IMR-90 (cell line): ENCODE measurements at regions not wholly inside any gene's neighbourhood (a gene's known extent, or its start where the extent isn't known, plus 50 kb on each side); places are given as distances from the start of the nearest gene placed in this dataset.

Experiments used
- ATAC-seq: fragments of 200-7000 bp; cut with Tn5 transposase; 2 replicates; pipeline ENCODE4 v1.9.1; 2020; ENCODE audit warnings: low read depth, mild to moderate bottlenecking, moderate library complexity
- BruUV-seq: library from RNA; stranded (reverse); fragments of 400-500 nt; replicated peaks from 2 replicates; lab custom pipeline; 2021; lab: Mats Ljungman, UMichigan
- CTCF ChIA-PET: fragments of 300-600 bp; formaldehyde crosslinking; extraction: SDS; loops from one replicate; lab custom pipeline; 2021; ENCODE audit warnings: antibody characterized with exemption; lab: Yijun Ruan, JAX
- POLR2A ChIA-PET: fragments of 300-600 bp; sonication (Branson Sonifier 250); formaldehyde crosslinking; loops from one replicate; lab custom pipeline; 2022; ENCODE audit warnings: antibody characterized with exemption; ENCODE audit not compliant: unreplicated experiment; lab: Charles Lee
- DNase-seq: peaks from one replicate; pipeline ENCODE4 v3.0.0; 2013
- H2AFZ ChIP-seq: replicated peaks from 2 replicates; pipeline ENCODE3; 2013; ENCODE audit warnings: low read length, mild to moderate bottlenecking; ENCODE audit not compliant: poor library complexity
- H2AK5ac ChIP-seq: 2 replicates; pipeline ENCODE4 v1.6.1; 2013; ENCODE audit warnings: low read depth, low read length, inconsistent platforms
- H2AK9ac ChIP-seq: replicated peaks from 2 replicates; pipeline ENCODE3; 2013; ENCODE audit warnings: mild to moderate bottlenecking, low read depth, low read length, moderate library complexity; ENCODE audit not compliant: poor library complexity
- H2BK120ac ChIP-seq: 2 replicates; pipeline ENCODE4 v1.6.1; 2013; ENCODE audit warnings: low read depth, low read length, inconsistent platforms
- H2BK15ac ChIP-seq: 3 replicates; pipeline ENCODE4 v1.6.1; 2013; ENCODE audit warnings: low read depth, low read length, inconsistent platforms
- H2BK20ac ChIP-seq: 2 replicates; pipeline ENCODE4 v1.6.1; 2013; ENCODE audit warnings: low read depth, mild to moderate bottlenecking, inconsistent platforms, low read length, moderate library complexity
- H2BK5ac ChIP-seq: 2 replicates; pipeline ENCODE4 v1.6.1; 2013; ENCODE audit warnings: mild to moderate bottlenecking, low read depth, low read length, inconsistent platforms; ENCODE audit not compliant: poor library complexity, severe bottlenecking
- H3K14ac ChIP-seq: replicated peaks from 2 replicates; pipeline ENCODE4 v1.6.1; 2013; ENCODE audit warnings: low read depth, low read length, inconsistent platforms
- H3K18ac ChIP-seq: 2 replicates; pipeline ENCODE4 v1.6.1; 2013; ENCODE audit warnings: low read depth, low read length, control low read depth
- H3K23ac ChIP-seq: 2 replicates; pipeline ENCODE4 v1.6.1; 2013; ENCODE audit warnings: low read depth, low read length, inconsistent platforms
- H3K27ac ChIP-seq: 2 replicates; pipeline ENCODE4 v1.5.1; 2013; ENCODE audit warnings: mild to moderate bottlenecking, control low read depth, low read length; ENCODE audit not compliant: insufficient read depth
- H3K27me3 ChIP-seq: 2 replicates; pipeline ENCODE4 v1.6.1; 2013; ENCODE audit warnings: low read length; ENCODE audit not compliant: control insufficient read depth, insufficient read depth
- H3K36me3 ChIP-seq: 2 replicates; pipeline ENCODE4 v1.6.1; 2013; ENCODE audit warnings: low read length, mixed read lengths; ENCODE audit not compliant: control insufficient read depth, insufficient read depth
- H3K4ac ChIP-seq: 2 replicates; pipeline ENCODE4 v1.6.1; 2013; ENCODE audit warnings: low read depth, low read length, inconsistent platforms
- H3K4me1 ChIP-seq: 2 replicates; pipeline ENCODE4 v1.6.1; 2013; ENCODE audit warnings: low read length, mixed read lengths; ENCODE audit not compliant: control insufficient read depth, insufficient read depth
- H3K4me2 ChIP-seq: 2 replicates; pipeline ENCODE4 v1.6.1; 2013; ENCODE audit warnings: low read depth, mild to moderate bottlenecking, control low read depth, low read length, moderate library complexity
- H3K4me3 ChIP-seq: 2 replicates; pipeline ENCODE4 v1.5.1; 2013; ENCODE audit warnings: low read depth, mild to moderate bottlenecking, control low read depth, low read length, moderate library complexity; ENCODE audit not compliant: insufficient read depth
- H3K56ac ChIP-seq: 2 replicates; pipeline ENCODE4 v1.6.1; 2013; ENCODE audit warnings: low read length, inconsistent platforms; ENCODE audit not compliant: insufficient read depth; ENCODE audit errors: extremely low read depth
- H3K79me1 ChIP-seq, 2 experiments: 2 replicates each; pipeline ENCODE4 v1.6.1; 2013; ENCODE audit warnings: low read length in 2 of 2, inconsistent platforms in 1 of 2, low read depth in 1 of 2
- H3K9ac ChIP-seq: 2 replicates; pipeline ENCODE4 v1.6.1; 2013; ENCODE audit warnings: low read depth, low read length, control low read depth
- H3K9me1 ChIP-seq: 2 replicates; pipeline ENCODE4 v1.6.1; 2013; ENCODE audit warnings: low read length, inconsistent platforms; ENCODE audit not compliant: insufficient read depth
- H3K9me3 ChIP-seq: 2 replicates; pipeline ENCODE4 v1.6.1; 2013; ENCODE audit warnings: low read length; ENCODE audit not compliant: control insufficient read depth, insufficient read depth
- H4K20me1 ChIP-seq: 2 replicates; pipeline ENCODE4 v1.6.1; 2013; ENCODE audit warnings: low read length, inconsistent platforms; ENCODE audit not compliant: insufficient read depth
- H4K5ac ChIP-seq: 2 replicates; pipeline ENCODE4 v1.6.1; 2013; ENCODE audit warnings: mild to moderate bottlenecking, low read depth, low read length, control low read depth
- H4K8ac ChIP-seq, 2 experiments: 2 replicates each; pipeline ENCODE4 v1.6.1; 2013; ENCODE audit warnings: low read depth in 2 of 2, low read length in 2 of 2, control low read depth in 1 of 2, inconsistent platforms in 1 of 2
- H4K91ac ChIP-seq: 2 replicates; pipeline ENCODE4 v1.6.1; 2013; ENCODE audit warnings: low read depth, low read length, inconsistent platforms; ENCODE audit not compliant: insufficient read depth
- BHLHE40 ChIP-seq: fragments of 150-350 bp; IDR thresholded peaks from 2 replicates; pipeline ENCODE4 v1.6.1; 2016; ENCODE audit warnings: mild to moderate bottlenecking, low read depth, low read length
- CHD1 ChIP-seq: IDR thresholded peaks from 2 replicates; pipeline ENCODE4 v1.6.1; 2012; ENCODE audit warnings: low read depth, low read length, improper control_type of control experiment
- FOS ChIP-seq: fragments of 150-350 bp; IDR thresholded peaks from 2 replicates; pipeline ENCODE4 v1.6.1; 2016; ENCODE audit warnings: low read depth, low read length
- MAFK ChIP-seq: IDR thresholded peaks from 2 replicates; pipeline ENCODE4 v1.6.1; 2012; ENCODE audit warnings: low read depth, low read length, improper control_type of control experiment
- MAZ ChIP-seq: IDR thresholded peaks from 2 replicates; pipeline ENCODE4 v1.6.1; 2012; ENCODE audit warnings: low read depth, mild to moderate bottlenecking, low read length, improper control_type of control experiment, moderate library complexity, borderline replicate concordance
- NFE2L2 ChIP-seq: fragments of 150-350 bp; IDR thresholded peaks from 2 replicates; pipeline ENCODE4 v1.6.1; 2016; ENCODE audit warnings: low read depth, mild to moderate bottlenecking, low read length
- POLR2A ChIP-seq: IDR thresholded peaks from 2 replicates; pipeline ENCODE4 v1.6.1; 2012; ENCODE audit warnings: mild to moderate bottlenecking, low read depth, low read length
- RCOR1 ChIP-seq: IDR thresholded peaks from 2 replicates; pipeline ENCODE4 v1.6.1; 2012; ENCODE audit warnings: mild to moderate bottlenecking, low read length, improper control_type of control experiment; ENCODE audit not compliant: insufficient replicate concordance
- RFX5 ChIP-seq: IDR thresholded peaks from 2 replicates; pipeline ENCODE4 v1.8.0; 2012; ENCODE audit warnings: low read depth, mild to moderate bottlenecking, low read length, moderate library complexity
- SMC3 ChIP-seq: fragments of 150-350 bp; IDR thresholded peaks from 2 replicates; pipeline ENCODE4 v1.6.1; 2016; ENCODE audit warnings: low read depth, mild to moderate bottlenecking, antibody characterized with exemption, low read length, moderate library complexity
- WGBS, 2 experiments: methylation state at CpG; one replicate each; pipeline versions ENCODE4 v1.1.5 to v1.1.7; 2013; ENCODE audit warnings: missing lambda C conversion rate in 2 of 2; ENCODE audit not compliant: insufficient read length in 1 of 2; ENCODE audit errors: extremely low coverage in 2 of 2; 5-methylcytosine and 5-hydroxymethylcytosine counted together
- dilution Hi-C: fragments of 300-500 bp; cut with HindIII; formaldehyde crosslinking; loops from one replicate; pipeline ENCODE4 v1.14.3; 2018; ENCODE audit warnings: low sequenced_read_pairs; ENCODE audit not compliant: unreplicated experiment
- in situ Hi-C: fragments of 300-500 bp; cut with MboI; formaldehyde crosslinking; loops from 3 replicates; pipeline ENCODE4 v1.14.3; 2019; ENCODE audit warnings: low sequenced_read_pairs, inconsistent platforms, mixed read lengths
- intact Hi-C: fragments of 100-400 bp; cut with micrococcal nuclease; formaldehyde crosslinking; loops from 2 replicates; pipeline ENCODE4 v1.10.0; 2022
- TF ChIP-seq, protein P1 (sequence below): fragments of 150-350 bp; IDR thresholded peaks from 2 replicates; pipeline ENCODE4 v1.6.1; 2017; ENCODE audit warnings: mild to moderate bottlenecking, antibody characterized with exemption, low read length, low read depth
- TF ChIP-seq, protein P2 (sequence below): conservative IDR thresholded peaks from 2 replicates; pipeline ENCODE4 v1.5.1; 2012; ENCODE audit warnings: mild to moderate bottlenecking, low read depth, low read length, improper control_type of control experiment

DNA sequence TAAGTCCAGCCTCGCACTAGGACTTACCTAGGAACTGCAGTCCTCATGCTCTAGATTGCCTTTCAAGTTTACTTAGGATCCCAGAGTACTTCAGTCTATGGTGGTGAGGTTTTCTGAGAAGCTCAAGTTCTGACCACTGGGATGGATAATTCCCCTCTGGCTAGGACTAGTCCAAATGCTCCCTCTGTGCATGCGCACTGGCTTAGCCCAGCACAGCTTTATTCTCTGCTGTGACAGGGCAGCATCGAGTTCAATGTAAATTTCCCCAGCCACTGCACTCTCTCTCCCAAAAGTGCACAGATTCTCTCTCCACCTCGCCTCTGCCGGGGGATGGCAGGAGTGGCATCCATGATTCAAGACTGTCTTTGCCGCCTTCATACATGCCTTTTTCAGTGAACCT, 241.6 kb downstream of the ZNF326 start:
- no peak overlapping the region for H2BK5ac ChIP-seq
- no peak overlapping the region for H3K4ac ChIP-seq
- intact Hi-C loops (no loop called here), dilution Hi-C loops (no loop called here), in situ Hi-C loops (loop anchor here (10.0 kb wide), 1 partner anchor 58 kb away; no protein-coding TSS in a partner anchor)
- H2AFZ ChIP-seq = no peak overlapping the region
- no peak overlapping the region for H4K91ac ChIP-seq
- no peak overlapping the region for H3K23ac ChIP-seq
- DNase-seq (no peak), ATAC-seq (no peak)
- TF ChIP-seq BHLHE40 (no peak), POLR2A (no peak), RCOR1 (no peak), NFE2L2 (no peak), RFX5 (no peak), FOS (no peak), MAZ (no peak), CHD1 (no peak), SMC3 (no peak), MAFK (no peak)
- TF ChIP-seq, protein P1, sequence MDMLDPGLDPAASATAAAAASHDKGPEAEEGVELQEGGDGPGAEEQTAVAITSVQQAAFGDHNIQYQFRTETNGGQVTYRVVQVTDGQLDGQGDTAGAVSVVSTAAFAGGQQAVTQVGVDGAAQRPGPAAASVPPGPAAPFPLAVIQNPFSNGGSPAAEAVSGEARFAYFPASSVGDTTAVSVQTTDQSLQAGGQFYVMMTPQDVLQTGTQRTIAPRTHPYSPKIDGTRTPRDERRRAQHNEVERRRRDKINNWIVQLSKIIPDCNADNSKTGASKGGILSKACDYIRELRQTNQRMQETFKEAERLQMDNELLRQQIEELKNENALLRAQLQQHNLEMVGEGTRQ = no peak
- TF ChIP-seq, protein P2, sequence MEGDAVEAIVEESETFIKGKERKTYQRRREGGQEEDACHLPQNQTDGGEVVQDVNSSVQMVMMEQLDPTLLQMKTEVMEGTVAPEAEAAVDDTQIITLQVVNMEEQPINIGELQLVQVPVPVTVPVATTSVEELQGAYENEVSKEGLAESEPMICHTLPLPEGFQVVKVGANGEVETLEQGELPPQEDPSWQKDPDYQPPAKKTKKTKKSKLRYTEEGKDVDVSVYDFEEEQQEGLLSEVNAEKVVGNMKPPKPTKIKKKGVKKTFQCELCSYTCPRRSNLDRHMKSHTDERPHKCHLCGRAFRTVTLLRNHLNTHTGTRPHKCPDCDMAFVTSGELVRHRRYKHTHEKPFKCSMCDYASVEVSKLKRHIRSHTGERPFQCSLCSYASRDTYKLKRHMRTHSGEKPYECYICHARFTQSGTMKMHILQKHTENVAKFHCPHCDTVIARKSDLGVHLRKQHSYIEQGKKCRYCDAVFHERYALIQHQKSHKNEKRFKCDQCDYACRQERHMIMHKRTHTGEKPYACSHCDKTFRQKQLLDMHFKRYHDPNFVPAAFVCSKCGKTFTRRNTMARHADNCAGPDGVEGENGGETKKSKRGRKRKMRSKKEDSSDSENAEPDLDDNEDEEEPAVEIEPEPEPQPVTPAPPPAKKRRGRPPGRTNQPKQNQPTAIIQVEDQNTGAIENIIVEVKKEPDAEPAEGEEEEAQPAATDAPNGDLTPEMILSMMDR = no peak
- no peaks in the 10 kb centered on the region for H4K20me1 ChIP-seq
- H3K4me3 ChIP-seq = no peak overlapping the region
- H3K14ac ChIP-seq = no peak overlapping the region
- no peaks in the 10 kb centered on the region for H3K36me3 ChIP-seq
- no peak overlapping the region for H2BK120ac ChIP-seq
- H3K9me1 ChIP-seq = no peaks in the 10 kb centered on the region
- H4K8ac ChIP-seq = no peak overlapping the region
- H3K56ac ChIP-seq = no peak overlapping the region
- no peak overlapping the region for H2BK15ac ChIP-seq
- no peak overlapping the region for H2AK9ac ChIP-seq
- ChIA-PET CTCF (no interaction called here), POLR2A (no interaction called here)
- no peak overlapping the region for H2AK5ac ChIP-seq
- H4K5ac ChIP-seq = no peak overlapping the region
- H3K27me3 ChIP-seq = no peaks in the 10 kb centered on the region
- H3K27ac ChIP-seq = no peak overlapping the region
- H3K4me1 ChIP-seq = no peaks in the 10 kb centered on the region
- H3K9ac ChIP-seq = no peak overlapping the region
- WGBS, 2 experiments = no CpG with 5 or more reads among the region's 6 CpGs
- H2BK20ac ChIP-seq = no peak overlapping the region
- no peak overlapping the region for H3K4me2 ChIP-seq
- H3K18ac ChIP-seq = no peak overlapping the region
- no peaks in the 10 kb centered on the region for H3K9me3 ChIP-seq
- no peaks in the 10 kb centered on the region for H3K79me1 ChIP-seq
- BruUV-seq = no TSS peak
